MM.1S (cell line): ENCODE measurements at regions not wholly inside any gene's neighbourhood (a gene's known extent, or its start where the extent isn't known, plus 50 kb on each side); places are given as distances from the start of the nearest gene placed in this dataset.

Experiments used
- DNase-seq: peaks from one replicate; pipeline ENCODE4 v3.0.0-alpha.2; 2015
- H2AFZ ChIP-seq: fragments of 300-600 bp; sonication (generic); 2 replicates; pipeline ENCODE4 v1.6.0; 2016; ENCODE audit warnings: antibody characterized with exemption, low read length
- H3F3A ChIP-seq: fragments of 300-600 bp; sonication (generic); 2 replicates; pipeline ENCODE4 v1.6.1; 2016; ENCODE audit warnings: mild to moderate bottlenecking, antibody characterized with exemption, low read length, moderate library complexity, mixed read lengths; ENCODE audit not compliant: insufficient read depth
- H3K27ac ChIP-seq: fragments of 300-600 bp; sonication (generic); 2 replicates; pipeline ENCODE4 v1.5.1; 2016; ENCODE audit warnings: mild to moderate bottlenecking, low read length
- H3K27me3 ChIP-seq: fragments of 300-600 bp; sonication (generic); replicated peaks from 2 replicates; pipeline ENCODE4 v1.6.0; 2016; ENCODE audit warnings: low read length; ENCODE audit not compliant: insufficient read depth
- H3K36me3 ChIP-seq: fragments of 300-600 bp; sonication (generic); replicated peaks from 2 replicates; pipeline ENCODE4 v1.6.1; 2016; ENCODE audit warnings: mild to moderate bottlenecking, low read length, mixed read lengths; ENCODE audit not compliant: insufficient read depth
- H3K4me1 ChIP-seq: fragments of 300-600 bp; sonication (generic); 2 replicates; pipeline ENCODE4 v1.6.1; 2016; ENCODE audit warnings: low read length, mixed read lengths
- H3K4me2 ChIP-seq: fragments of 300-600 bp; sonication (generic); 2 replicates; pipeline ENCODE4 v1.6.0; 2016; ENCODE audit warnings: low read depth, low read length
- H3K4me3 ChIP-seq: fragments of 300-600 bp; sonication (generic); 2 replicates; pipeline ENCODE4 v1.5.1; 2016; ENCODE audit warnings: low read length, mixed read lengths
- H3K79me2 ChIP-seq: fragments of 300-600 bp; sonication (generic); 2 replicates; pipeline ENCODE4 v1.6.1; 2016; ENCODE audit warnings: mixed run types, low read length, mixed read lengths
- H3K9ac ChIP-seq: fragments of 300-600 bp; sonication (generic); 2 replicates; pipeline ENCODE4 v1.6.1; 2016; ENCODE audit warnings: low read length, mixed read lengths
- H3K9me2 ChIP-seq: fragments of 300-600 bp; sonication (generic); replicated peaks from 2 replicates; pipeline ENCODE4 v1.6.1; 2016; ENCODE audit warnings: mild to moderate bottlenecking, low read length, mixed read lengths; ENCODE audit not compliant: insufficient read depth
- H3K9me3 ChIP-seq: fragments of 300-600 bp; sonication (generic); replicated peaks from 2 replicates; pipeline ENCODE4 v1.6.1; 2016; ENCODE audit warnings: mild to moderate bottlenecking, low read length, mixed read lengths; ENCODE audit not compliant: insufficient read depth
- H4K20me1 ChIP-seq: fragments of 300-600 bp; sonication (generic); 2 replicates; pipeline ENCODE4 v1.6.1; 2016; ENCODE audit warnings: mild to moderate bottlenecking, low read length, moderate library complexity, mixed read lengths; ENCODE audit not compliant: insufficient read depth
- EZH2 ChIP-seq: fragments of 300-600 bp; sonication (generic); optimal IDR thresholded peaks from 2 replicates; pipeline ENCODE3; 2017; ENCODE audit warnings: low read depth, mild to moderate bottlenecking, antibody characterized with exemption, low read length, mixed read lengths
- EZH2phosphoT487 ChIP-seq: fragments of 300-600 bp; sonication (generic); IDR thresholded peaks from 2 replicates; pipeline ENCODE4 v1.6.1; 2018; ENCODE audit warnings: antibody characterized with exemption, low read length
- TF ChIP-seq, protein P1 (sequence below): fragments of 300-600 bp; sonication (generic); IDR thresholded peaks from 2 replicates; pipeline ENCODE4 v1.5.1; 2016; ENCODE audit warnings: antibody characterized with exemption, low read length, mixed read lengths

DNA sequence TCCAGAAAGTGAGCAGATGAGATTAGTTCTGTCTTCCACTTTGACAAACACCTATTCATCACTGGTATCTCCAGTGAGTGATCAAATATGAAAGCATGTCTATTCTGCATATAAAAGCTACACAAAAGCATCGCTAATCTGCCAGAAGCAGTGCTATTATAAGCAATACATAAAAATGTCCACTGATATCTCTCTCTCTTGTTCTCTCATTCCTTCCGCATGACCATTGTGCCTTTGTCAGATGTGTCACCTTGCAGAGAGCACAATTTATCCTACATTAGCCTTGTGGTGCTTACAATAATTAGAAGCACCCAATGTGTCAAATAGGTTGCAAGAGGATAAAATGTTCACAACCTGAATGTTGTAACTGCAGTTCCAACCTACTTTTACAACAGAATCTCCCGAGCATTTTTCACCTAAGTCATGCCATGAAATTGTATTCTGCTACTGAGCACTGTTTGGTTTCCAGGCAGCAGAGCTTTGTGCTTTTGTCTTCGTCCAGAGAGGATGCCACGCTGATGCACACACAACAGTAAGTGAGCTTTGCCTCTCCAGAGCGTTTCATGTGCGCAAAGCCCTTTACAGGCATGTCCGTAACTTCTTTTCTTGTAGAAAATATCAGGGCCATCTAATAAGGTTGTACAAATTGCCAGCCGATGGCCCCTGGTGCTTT, 198.7 kb upstream of the PLD5 start:
- TF ChIP-seq, protein P1, sequence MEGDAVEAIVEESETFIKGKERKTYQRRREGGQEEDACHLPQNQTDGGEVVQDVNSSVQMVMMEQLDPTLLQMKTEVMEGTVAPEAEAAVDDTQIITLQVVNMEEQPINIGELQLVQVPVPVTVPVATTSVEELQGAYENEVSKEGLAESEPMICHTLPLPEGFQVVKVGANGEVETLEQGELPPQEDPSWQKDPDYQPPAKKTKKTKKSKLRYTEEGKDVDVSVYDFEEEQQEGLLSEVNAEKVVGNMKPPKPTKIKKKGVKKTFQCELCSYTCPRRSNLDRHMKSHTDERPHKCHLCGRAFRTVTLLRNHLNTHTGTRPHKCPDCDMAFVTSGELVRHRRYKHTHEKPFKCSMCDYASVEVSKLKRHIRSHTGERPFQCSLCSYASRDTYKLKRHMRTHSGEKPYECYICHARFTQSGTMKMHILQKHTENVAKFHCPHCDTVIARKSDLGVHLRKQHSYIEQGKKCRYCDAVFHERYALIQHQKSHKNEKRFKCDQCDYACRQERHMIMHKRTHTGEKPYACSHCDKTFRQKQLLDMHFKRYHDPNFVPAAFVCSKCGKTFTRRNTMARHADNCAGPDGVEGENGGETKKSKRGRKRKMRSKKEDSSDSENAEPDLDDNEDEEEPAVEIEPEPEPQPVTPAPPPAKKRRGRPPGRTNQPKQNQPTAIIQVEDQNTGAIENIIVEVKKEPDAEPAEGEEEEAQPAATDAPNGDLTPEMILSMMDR: no peak
- TF ChIP-seq EZH2phosphoT487: no peak
- no peak for TF ChIP-seq EZH2
- no peaks in the 10 kb centered on the region for H3F3A ChIP-seq

DNA sequence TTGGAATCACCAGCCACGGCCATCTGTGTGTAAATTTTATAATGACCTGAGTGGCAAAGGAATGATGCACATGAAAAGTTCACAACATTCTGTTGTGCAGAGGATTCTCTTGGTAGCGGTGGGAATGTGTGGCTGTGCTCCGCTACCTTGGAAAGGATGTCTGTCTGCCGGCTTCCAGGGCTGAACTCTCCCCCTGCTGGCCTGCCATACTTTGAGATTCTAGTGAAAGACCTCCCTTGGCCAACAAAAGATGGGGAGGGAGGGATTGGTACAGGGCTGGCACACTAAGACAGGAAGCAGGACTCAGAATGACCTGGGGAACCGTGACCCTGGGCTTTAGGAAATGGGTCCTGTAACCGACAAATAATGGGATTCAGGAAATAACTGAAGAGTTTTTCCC, 194.5 kb upstream of the PLD5 start:
- H3K9me2 ChIP-seq: no peaks in the 10 kb centered on the region
- no peak overlapping the region for H3K4me3 ChIP-seq
- H3F3A ChIP-seq: no peaks in the 10 kb centered on the region
- no peaks in the 10 kb centered on the region for H3K36me3 ChIP-seq
- no peak overlapping the region for H3K4me2 ChIP-seq
- no peak overlapping the region for H3K9ac ChIP-seq
- H4K20me1 ChIP-seq: no peaks in the 10 kb centered on the region
- no peaks in the 10 kb centered on the region for H3K27me3 ChIP-seq
- no peak overlapping the region for H2AFZ ChIP-seq
- no peaks in the 10 kb centered on the region for H3K9me3 ChIP-seq
- H3K27ac ChIP-seq: no peak overlapping the region
- no peak for TF ChIP-seq EZH2
- TF ChIP-seq, protein P1: no peak
- no peak for TF ChIP-seq EZH2phosphoT487
- no peaks in the 10 kb centered on the region for H3K79me2 ChIP-seq
- no peaks in the 10 kb centered on the region for H3K4me1 ChIP-seq
- DNase-seq: no peak

More for the DNA sequence above, 198.7 kb upstream of the PLD5 start:
- Histone ChIP-seq H3K4me2 (no peak overlapping the region), H3K4me1 (no peaks in the 10 kb centered on the region), H3K27ac (no peak overlapping the region), H3K27me3 (no peaks in the 10 kb centered on the region), H3K9ac (no peak overlapping the region), H3K79me2 (no peaks in the 10 kb centered on the region), H4K20me1 (no peaks in the 10 kb centered on the region), H3K36me3 (no peaks in the 10 kb centered on the region), H3K9me3 (no peaks in the 10 kb centered on the region), H2AFZ (no peak overlapping the region), H3K9me2 (no peaks in the 10 kb centered on the region), H3K4me3 (no peak overlapping the region)
- no peak for DNase-seq

DNA sequence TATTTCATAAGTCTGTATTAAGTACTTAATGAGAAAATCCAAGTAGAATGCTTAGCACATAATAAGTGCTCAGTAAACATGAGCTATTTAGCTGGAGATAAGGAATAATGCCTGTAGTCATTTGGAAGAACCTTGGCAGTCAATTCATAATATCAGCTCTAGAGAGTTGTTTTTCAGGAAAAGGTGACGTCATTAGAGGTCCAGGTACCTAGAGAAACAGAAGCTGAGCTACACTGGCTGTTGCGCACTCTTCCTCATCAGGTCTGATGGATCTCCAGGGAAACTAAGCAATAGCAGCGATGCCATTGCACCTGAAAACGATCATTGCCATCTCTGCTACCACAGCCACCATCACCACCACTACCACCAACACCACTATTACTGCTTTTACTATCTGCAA, 187.8 kb upstream of the PLD5 start:
- Histone ChIP-seq H3K27ac (no peak overlapping the region), H3K9me3 (no peaks in the 10 kb centered on the region), H3K4me3 (no peak overlapping the region), H3K27me3 (no peaks in the 10 kb centered on the region), H4K20me1 (no peaks in the 10 kb centered on the region), H3K36me3 (no peaks in the 10 kb centered on the region), H3K4me1 (no peaks in the 10 kb centered on the region), H2AFZ (no peak overlapping the region), H3K79me2 (no peaks in the 10 kb centered on the region), H3K4me2 (no peak overlapping the region), H3F3A (no peaks in the 10 kb centered on the region), H3K9me2 (no peaks in the 10 kb centered on the region), H3K9ac (no peak overlapping the region)
- TF ChIP-seq, protein P1: no peak
- no peak for TF ChIP-seq EZH2
- no peak for TF ChIP-seq EZH2phosphoT487
- no peak for DNase-seq
